C4-2B (cell line): ENCODE measurements at regions not wholly inside any gene's neighbourhood (a gene's known extent, or its start where the extent isn't known, plus 50 kb on each side); places are given as distances from the start of the nearest gene placed in this dataset.

ENCODE experiments used
- H3K27ac ChIP-seq: fragments of 450-650 bp; 2 replicates; pipeline ENCODE4 v1.5.1; 2017
- ZFX ChIP-seq: fragments of 450-650 bp; IDR thresholded peaks from 2 replicates; pipeline ENCODE4 v1.6.1; 2017
- TF ChIP-seq, protein P1 (sequence below): fragments of 450-650 bp; conservative IDR thresholded peaks from 2 replicates; pipeline ENCODE4 v1.5.1; 2017; ENCODE audit warnings: mild to moderate bottlenecking

DNA sequence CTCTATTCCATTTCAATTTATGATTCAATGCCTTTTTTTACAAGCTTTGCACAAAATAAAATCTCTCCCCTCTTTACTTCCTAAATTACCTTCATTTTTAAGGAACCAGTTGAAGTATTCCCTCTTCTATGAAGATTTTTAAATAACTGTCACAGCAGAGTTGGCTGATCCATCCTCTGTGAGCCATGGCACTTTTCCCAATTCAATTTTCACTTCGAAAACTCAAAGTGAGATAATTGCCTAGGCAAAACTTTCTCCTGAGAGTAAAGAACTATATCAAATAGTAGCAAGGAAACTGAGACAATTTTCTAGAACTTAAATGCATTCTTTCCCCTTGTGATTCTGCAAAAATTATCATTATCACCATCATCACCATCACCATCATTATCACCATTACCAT lies 259.9 kb upstream of the ARHGAP20 start:
- H3K27ac ChIP-seq = no peak overlapping the region
- TF ChIP-seq ZFX = no peak
- TF ChIP-seq, protein P1, sequence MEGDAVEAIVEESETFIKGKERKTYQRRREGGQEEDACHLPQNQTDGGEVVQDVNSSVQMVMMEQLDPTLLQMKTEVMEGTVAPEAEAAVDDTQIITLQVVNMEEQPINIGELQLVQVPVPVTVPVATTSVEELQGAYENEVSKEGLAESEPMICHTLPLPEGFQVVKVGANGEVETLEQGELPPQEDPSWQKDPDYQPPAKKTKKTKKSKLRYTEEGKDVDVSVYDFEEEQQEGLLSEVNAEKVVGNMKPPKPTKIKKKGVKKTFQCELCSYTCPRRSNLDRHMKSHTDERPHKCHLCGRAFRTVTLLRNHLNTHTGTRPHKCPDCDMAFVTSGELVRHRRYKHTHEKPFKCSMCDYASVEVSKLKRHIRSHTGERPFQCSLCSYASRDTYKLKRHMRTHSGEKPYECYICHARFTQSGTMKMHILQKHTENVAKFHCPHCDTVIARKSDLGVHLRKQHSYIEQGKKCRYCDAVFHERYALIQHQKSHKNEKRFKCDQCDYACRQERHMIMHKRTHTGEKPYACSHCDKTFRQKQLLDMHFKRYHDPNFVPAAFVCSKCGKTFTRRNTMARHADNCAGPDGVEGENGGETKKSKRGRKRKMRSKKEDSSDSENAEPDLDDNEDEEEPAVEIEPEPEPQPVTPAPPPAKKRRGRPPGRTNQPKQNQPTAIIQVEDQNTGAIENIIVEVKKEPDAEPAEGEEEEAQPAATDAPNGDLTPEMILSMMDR = no peak

DNA sequence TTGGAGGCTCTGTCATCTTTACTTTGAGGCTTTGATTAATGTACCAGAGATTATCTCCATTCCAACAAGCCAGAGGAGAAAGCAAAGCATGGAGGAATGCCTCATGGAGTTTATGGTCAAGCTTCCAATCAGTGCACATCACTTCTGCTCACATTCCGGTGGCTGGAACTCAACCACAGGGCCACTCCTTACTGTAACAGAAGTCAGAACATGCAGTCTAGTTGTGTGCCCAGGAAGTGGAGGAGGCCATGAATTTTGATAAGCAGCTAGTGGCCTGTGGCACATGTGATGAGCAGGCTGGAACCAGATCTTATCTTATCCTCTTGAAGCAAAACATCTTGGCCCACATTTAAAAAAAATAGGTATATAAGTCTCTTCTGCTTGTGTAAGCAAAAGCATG lies 258.9 kb upstream of the ARHGAP20 start:
- no peak overlapping the region for H3K27ac ChIP-seq
- TF ChIP-seq, protein P1 = no peak
- no peak for TF ChIP-seq ZFX

DNA sequence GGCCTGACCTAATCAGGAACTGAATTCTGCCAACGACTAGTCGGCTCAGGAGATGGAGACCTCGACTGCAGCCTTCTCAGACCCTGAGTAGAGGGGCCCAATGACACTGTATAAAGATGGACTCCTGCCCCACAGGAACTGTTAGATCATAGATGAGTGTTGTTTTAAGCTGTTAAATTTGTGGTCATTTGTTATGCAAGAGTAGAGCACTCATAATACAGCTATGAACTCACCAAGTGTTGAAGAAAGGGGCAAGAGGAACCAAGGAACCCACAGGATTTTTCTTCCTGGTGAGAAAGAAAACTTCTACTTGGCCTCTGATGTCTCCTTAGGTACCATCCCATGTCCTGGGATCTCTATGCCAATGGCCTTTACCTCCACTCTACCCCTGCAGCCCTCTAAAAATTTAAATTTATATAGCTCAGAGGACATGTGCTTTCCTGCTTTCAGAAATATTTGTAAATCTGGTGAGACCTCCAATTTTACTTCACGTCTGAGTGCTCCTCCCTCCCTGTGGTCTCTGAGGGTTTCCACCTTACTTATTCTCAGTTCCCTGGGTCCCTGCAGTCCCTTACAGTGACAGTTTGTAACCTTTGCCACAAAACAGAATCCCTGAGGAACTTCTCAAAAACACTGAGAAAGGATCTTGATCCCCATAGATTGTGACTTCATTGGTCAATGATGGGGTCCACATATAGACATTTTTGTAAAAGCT lies 256.3 kb upstream of the ARHGAP20 start:
- TF ChIP-seq, protein P1 = no peak
- TF ChIP-seq ZFX = no peak
- no peak overlapping the region for H3K27ac ChIP-seq

DNA sequence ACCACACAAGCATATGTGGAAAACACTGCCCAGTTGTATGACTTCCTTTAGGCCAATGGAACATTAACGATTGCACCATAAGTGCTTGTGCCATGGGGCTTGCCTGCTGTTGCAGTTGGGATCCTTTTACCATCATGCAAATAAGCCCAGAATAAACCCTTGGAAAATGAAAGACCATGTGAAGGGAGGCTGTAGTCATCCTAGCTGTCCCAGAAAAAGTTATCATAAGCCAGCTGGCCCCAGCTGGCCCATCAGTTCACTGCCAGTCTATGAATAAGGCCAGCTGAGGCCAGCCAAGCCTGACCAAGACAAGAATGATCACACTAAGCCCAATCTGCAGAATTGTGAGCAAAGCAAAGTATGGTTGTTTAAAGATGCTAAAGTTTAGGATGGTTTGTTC lies 253.9 kb upstream of the ARHGAP20 start:
- TF ChIP-seq ZFX = no peak
- TF ChIP-seq, protein P1 = no peak
- H3K27ac ChIP-seq = no peak overlapping the region

DNA sequence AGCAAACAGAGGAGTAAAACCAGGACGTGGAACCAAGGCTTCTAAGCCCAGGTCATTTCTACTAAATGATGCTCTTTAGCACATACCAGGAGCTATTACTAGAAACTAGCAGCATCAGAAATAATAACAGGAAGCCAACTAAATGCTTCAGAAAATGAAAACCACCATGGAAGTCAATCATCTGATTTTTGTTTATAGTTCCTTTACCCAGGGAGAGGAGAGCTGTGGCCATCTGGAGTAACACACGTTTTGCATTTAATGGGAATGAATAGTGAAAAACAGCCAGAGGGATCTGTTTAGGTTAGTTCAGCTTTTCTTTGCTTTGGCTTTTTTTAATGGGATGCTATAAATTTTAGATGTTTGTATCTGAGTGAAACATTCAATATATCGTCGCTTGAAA lies 250.7 kb upstream of the ARHGAP20 start:
- TF ChIP-seq ZFX = no peak
- TF ChIP-seq, protein P1 = no peak
- H3K27ac ChIP-seq = no peak overlapping the region

DNA sequence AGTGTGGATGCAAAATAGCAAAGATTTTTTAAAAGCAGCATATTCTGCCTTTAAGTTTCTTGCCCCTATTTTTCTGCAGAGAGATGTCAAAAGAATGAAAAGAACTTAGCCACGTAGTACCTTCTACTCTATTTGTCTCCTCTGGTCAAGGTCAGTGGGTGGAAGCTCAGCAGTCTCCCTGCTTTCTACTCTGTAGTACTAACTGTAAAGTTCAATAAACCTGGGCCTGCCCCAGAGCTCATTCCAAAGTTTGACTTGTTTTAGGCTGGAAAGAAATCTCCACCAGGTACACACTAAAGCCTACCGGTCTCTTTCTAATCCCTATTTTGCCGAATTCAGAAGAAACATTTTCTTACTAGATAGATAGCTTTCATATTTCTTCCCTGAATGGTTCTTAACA lies 247.9 kb upstream of the ARHGAP20 start:
- H3K27ac ChIP-seq = no peak overlapping the region
- no peak for TF ChIP-seq ZFX
- TF ChIP-seq, protein P1 = no peak

DNA sequence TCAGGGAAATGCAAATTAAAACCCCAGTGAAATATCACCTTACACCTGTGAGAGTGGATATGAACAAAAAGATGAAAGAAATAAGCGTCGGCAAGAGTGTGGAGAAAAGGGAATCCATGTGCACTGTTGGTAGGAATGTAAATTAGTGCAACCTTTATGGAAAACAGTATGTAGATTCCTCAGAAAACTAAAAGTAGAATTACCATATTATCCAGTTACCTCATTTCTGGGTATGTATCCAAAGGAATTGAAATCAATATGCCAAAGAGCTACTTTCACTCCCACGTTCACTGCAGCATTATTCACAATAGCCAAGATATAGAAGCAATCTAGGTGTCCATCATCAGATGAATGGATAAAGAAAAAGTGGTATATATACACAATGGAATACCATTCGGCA lies 246.0 kb upstream of the ARHGAP20 start:
- TF ChIP-seq ZFX = no peak
- TF ChIP-seq, protein P1 = no peak
- H3K27ac ChIP-seq = no peak overlapping the region
